DMS53 treated with DMSO at 0.1 percent for 48 hours (cell line): ENCODE measurements at regions not wholly inside any gene's neighbourhood (a gene's known extent, or its start where the extent isn't known, plus 50 kb on each side); places are given as distances from the start of the nearest gene placed in this dataset.
A peak's percentile ranks its signal among the peaks of the same experiment; 100 is the strongest.

Source experiments
- DNase-seq: peaks from one replicate; lab custom pipeline; 2025; ENCODE audit not compliant: unreplicated experiment; lab: John Stamatoyannopoulos, UW

DNA sequence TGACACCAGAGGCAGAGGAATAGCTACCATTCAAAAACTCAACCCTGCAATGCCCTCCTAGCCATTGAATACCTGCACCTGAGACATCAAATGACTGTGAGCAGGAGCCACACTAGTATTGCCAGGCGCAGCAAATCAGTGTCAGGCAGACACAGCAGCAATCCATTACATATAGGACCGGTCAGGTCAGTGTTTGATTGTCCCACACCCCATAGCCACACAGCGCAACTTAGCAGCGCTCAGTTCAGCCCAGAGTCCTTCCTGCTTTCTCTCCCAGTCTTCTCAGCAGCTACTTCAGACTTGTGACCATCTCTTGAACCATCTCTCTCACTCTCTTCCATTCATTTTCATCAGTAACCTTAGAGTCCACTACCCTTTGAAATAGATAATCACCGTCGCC, 181.6 kb upstream of the GPR12 start:
- DNase-seq = no peak

GRCh38 chr13:26941345-26942174, 181.0 kb upstream of the GPR12 start:
- DNase-seq = no peak

DNA sequence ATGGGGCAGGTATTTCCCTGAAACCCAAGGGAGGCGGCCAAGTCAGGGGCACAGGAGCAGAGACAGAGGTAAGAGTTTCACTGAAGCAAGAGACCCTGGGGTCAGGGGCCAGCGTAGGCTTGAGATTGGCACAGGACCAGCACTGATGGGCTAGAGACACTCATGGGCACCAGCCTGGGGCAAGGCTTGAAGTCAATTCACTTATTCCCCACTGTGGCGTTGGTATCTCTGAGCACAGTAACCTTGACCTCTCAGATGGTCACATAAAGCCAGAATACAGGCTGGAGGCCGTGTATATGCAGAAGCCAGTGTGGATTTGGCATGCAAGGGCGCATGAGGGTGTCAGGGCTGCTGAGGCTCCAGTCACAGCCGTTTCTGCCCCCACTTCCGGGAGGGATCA, 173.5 kb upstream of the GPR12 start:
- no peak for DNase-seq

DNA sequence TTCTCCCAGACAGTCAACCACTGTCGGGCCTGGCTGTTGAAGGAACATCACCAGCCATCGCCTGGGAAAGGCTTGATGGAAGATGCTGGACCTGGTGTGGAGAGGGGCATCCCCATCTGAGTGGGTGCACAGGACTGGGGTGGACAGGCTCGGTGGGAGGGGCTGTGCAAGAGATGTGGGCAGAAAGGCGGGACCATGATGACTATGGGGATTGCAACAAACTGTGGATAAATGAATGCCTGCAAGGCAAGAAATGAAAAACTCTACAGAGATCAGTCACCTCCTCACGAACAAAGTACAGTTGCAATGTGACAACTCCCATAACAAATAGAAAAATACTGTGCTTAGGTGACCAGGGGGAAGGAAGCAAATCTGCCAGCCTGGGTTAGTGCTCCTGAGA, 171.9 kb upstream of the GPR12 start:
- DNase-seq = no peak

DNA sequence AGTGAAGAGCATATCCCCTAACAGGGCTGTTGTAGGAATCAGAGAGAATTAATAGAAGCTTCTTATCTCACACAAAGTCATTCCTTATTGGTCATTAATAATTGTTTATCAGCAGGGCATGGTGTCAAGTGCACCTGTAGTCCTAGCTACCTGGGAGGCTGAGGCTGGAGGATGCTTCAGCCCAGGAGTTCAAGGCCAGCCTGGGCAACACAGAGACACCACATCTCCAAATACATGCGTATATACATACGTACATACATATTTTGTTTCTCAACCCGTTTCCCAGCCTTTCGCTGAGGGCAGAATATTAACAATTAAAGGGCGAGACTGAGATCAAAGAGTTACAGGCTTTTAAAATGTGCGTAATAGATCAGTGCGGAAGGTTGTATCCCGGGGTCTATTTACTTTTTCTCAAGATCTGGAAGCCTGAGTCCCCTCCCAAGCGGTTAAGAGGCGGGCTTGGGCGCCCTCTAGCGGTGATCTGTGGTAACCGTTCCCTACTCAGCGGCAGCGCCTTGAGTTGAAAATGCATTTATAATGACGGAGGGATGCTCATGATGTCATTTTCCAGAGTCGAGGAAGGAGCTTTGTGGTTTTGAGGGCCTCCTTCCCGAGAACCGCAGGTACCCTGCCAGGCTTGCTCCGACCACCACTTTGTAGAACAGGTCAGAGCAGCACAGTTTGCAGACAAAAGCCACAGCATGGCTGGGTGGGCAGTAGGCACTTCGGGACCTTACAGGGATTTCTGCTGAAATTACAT, 169.6 kb upstream of the GPR12 start:
- peak; percentile 63 for DNase-seq

GRCh38 chr13:26927511-26927910, 166.9 kb upstream of the GPR12 start:
- DNase-seq = no peak

DNA sequence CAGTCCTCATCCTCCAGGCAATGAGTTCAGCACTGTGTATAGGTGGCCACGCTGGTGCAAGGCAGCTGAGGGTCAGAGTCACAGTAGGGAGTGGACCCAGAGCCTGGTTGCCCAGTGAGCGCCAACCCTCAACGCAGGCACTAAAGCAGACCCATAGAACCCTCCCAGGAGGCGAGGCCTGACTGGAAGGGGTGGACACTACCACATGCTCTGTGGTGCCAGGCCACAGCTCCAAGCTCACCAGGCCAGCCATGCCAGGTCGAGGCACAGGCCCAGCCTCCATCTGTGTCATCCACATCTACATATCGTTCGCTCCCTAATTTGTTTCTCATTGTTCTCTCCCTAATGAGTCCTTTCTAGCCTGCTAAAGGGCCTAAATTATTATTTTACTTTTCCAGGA, 165.8 kb upstream of the GPR12 start:
- DNase-seq = no peak

GRCh38 chr13:26923824-26924605, 163.4 kb upstream of the GPR12 start:
- DNase-seq = no peak

- no peak for DNase-seq
These were observed 161.3 kb upstream of the GPR12 start for GRCh38 chr13:26921918-26922317.

- no peak for DNase-seq
These were observed 160.2 kb upstream of the GPR12 start for GRCh38 chr13:26920614-26921355.

- DNase-seq = no peak
These were observed 159.1 kb upstream of the GPR12 start for GRCh38 chr13:26919732-26920131.

- DNase-seq = no peak
These were observed 158.7 kb upstream of the GPR12 start for GRCh38 chr13:26919311-26919710.

DNA sequence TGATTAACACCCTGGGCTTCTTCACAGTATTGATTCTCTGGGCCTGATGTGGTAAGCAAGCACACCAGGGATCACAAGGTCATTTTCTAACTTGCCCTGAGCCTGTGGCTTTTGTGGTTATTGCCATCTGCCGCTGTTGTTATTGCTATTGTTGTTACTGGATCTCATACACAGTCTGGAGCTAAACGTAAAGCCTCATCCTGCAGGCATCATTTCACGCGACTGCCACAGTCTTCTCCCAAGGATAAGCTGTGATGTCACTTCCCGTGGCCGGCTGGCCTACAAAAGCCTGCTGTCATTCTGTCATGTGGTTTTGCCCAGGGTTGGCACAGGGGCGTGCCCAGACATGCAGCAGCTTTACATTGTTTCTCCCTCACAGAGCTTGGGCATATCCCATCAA, 154.0 kb upstream of the GPR12 start:
- DNase-seq = peak; percentile 29

DNA sequence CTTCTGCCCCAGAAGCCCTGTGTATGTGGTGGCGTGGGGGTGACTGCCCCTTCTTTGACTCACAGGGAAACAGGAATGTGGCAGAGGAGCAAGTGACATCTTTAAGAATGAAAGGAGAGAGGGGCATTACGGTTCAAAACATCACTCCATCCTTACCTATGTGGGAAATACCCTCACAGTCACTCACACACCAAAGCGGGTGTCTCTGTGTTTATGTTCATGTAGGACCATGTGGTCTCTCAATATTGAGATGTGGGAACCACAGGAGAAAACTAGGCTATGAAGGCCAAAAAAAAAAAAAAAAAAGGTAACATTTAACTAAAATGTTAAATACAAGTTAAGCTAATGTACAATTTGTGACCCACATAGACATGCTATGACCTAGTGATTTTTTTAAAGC, 153.6 kb upstream of the GPR12 start:
- DNase-seq = no peak

DNA sequence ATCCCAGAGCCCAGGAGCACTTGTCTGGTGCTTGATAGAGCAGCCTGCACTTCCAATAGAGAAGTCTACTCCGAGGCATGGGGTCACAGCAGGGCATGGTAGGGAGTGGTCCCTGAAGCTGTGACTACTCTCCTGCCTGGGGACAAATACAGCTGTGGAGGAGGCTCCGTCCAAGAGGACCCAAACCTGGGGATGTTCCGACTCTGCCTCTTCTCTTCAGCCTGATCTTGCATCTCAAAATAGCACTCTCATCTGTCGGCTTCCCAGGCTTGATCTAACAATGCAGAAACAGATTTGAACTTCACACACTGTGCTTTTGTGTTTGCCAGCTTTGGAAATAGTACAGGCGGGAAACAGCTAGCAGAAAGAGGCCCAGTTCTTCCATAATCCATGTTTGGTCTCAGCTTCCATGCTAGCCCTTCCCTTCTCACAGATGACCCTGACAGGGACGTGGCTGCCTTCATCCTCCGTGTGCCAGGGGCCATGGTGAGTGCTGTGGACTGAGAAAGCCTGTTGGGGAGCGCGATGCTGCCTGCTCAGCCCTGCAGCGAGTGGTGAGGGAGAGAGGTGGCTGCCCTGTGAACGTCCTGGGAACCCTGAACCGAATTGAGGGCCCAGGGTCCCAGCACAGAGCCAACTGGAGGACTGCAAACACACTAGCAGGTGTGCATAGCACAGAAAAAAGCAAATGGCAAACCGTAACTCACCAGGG, 150.3 kb upstream of the GPR12 start:
- no peak for DNase-seq

GRCh38 chr13:26909477-26909876, 148.9 kb upstream of the GPR12 start:
- no peak for DNase-seq

GRCh38 chr13:26908126-26908525, 147.5 kb upstream of the GPR12 start:
- DNase-seq = no peak

GRCh38 chr13:26899202-26899601, 138.6 kb upstream of the GPR12 start:
- DNase-seq = no peak

DNA sequence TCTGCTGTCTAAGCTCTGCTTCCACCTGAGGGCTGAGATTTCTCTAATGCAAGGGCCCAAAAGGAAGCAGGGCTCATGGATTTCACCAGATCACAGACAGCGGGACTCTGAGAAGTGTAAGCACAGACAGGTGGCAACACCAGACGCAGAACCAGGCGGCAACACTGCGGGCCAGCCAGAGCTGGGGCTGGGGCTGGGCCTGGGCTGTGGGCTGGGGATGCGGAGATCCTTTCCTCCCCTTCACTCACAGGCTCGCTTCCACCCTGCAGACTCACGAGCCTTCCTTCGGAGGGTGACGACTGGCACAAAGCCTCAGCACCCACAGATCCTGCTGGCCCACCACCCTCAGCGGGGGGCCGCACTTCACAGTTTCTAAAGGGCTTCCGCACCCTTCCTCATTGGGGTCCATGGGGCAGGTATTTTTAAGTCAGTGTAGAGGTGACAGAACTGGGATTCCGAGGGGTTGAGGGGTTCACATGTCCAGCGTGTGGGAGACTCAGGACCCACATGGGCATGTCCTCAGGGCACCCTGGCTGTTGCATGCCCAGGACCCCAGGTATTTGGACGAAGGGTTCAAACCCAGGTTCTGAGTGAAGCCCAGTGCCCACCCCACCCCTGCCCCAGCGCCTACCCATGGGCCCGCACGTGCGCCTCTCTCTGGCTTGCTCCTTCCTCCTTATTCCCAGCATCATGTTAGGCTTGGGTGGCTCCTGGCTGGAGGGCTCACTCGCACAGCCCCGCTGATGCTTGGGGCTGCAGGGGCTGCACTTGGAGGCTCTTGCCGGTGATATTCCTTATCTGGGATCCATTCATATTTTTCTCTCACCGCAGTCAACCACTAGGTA, 137.3 kb upstream of the GPR12 start:
- no peak for DNase-seq
